Lower lobe of right lung (tissue), 2 donors: ENCODE measurements at regions not wholly inside any gene's neighbourhood (a gene's known extent, or its start where the extent isn't known, plus 50 kb on each side); places are given as distances from the start of the nearest gene placed in this dataset.
"Not testable (repeated sequence)": the region's sequence is repeated elsewhere in the genome, so short reads cannot be mapped to it uniquely, and the experiment has no call there.

Experiments used
- ATAC-seq, 2 donors: fragments of 200-7000 bp; cut with Tn5 transposase; one replicate each; pipeline ENCODE4 v1.9.1; 2020 to 2022; ENCODE audit warnings: mild to moderate bottlenecking in 2 of 2, moderate library complexity in 2 of 2
- DNase-seq: peaks from one replicate; pipeline ENCODE4 v3.0.0-alpha.2; 2020
- H3K27ac ChIP-seq: fragments of 200-600 bp; one replicate; pipeline ENCODE4 v1.8.0; 2022
- H3K27me3 ChIP-seq: fragments of 200-600 bp; one replicate; pipeline ENCODE4 v1.8.0; 2022; ENCODE audit warnings: low read depth
- H3K36me3 ChIP-seq: fragments of 200-600 bp; one replicate; pipeline ENCODE4 v1.8.0; 2022; ENCODE audit warnings: mild to moderate bottlenecking
- H3K4me1 ChIP-seq: fragments of 200-600 bp; one replicate; pipeline ENCODE4 v1.8.0; 2022
- H3K4me3 ChIP-seq: fragments of 200-600 bp; one replicate; pipeline ENCODE4 v1.8.0; 2022; ENCODE audit warnings: mild to moderate bottlenecking
- H3K9me3 ChIP-seq: fragments of 200-600 bp; one replicate; pipeline ENCODE4 v1.8.0; 2022
- CTCF ChIP-seq: fragments of 200-600 bp; IDR thresholded peaks from one replicate; pipeline ENCODE4 v1.8.0; 2022; ENCODE audit warnings: antibody characterized with exemption, mild to moderate bottlenecking
- intact Hi-C: fragments of 100-400 bp; cut with DNase I; formaldehyde crosslinking; loops from one replicate; pipeline ENCODE4 v1.11.0; 2022
- donor health status: DM: no; HTN: yes; CAD: no; lungs with severe emphysema.

- TF ChIP-seq CTCF, result peak; percentile 12
- intact Hi-C loops, ATAC-seq: not testable (repeated sequence)
These were observed 358.7 kb upstream of the FZD8 start for GRCh38 chr10:36000754-36001153.

GRCh38 chr10:35998026-35998425 lies 355.9 kb upstream of the FZD8 start:
- intact Hi-C loops, result no loop called here
- H3K4me3 ChIP-seq, result no peak overlapping the region
- TF ChIP-seq CTCF, result no peak
- no peaks in the 10 kb centered on the region for H3K36me3 ChIP-seq
- DNase-seq (no peak), ATAC-seq (no peak)
- no peaks in the 10 kb centered on the region for H3K4me1 ChIP-seq
- H3K9me3 ChIP-seq, result no peaks in the 10 kb centered on the region
- H3K27me3 ChIP-seq, result no peaks in the 10 kb centered on the region
- H3K27ac ChIP-seq, result no peak overlapping the region

More at GRCh38 chr10:36000754-36001153, 358.7 kb upstream of the FZD8 start:
- H3K9me3 ChIP-seq, H3K27ac ChIP-seq, H3K36me3 ChIP-seq, H3K27me3 ChIP-seq, H3K4me1 ChIP-seq, H3K4me3 ChIP-seq, DNase-seq: not testable (repeated sequence)

GRCh38 chr10:35995485-35995884 lies 353.4 kb upstream of the FZD8 start:
- intact Hi-C loops, result no loop called here
- Histone ChIP-seq H3K4me3 (no peak overlapping the region), H3K27me3 (no peaks in the 10 kb centered on the region), H3K9me3 (no peaks in the 10 kb centered on the region), H3K36me3 (no peaks in the 10 kb centered on the region), H3K27ac (no peak overlapping the region), H3K4me1 (no peaks in the 10 kb centered on the region)
- no peak for ATAC-seq
- no peak for DNase-seq
- no peak for TF ChIP-seq CTCF

GRCh38 chr10:35993591-35994515 lies 351.8 kb upstream of the FZD8 start:
- H3K9me3 ChIP-seq, result no peaks in the 10 kb centered on the region
- no peak overlapping the region for H3K27ac ChIP-seq
- intact Hi-C loops, result no loop called here
- H3K27me3 ChIP-seq, result no peaks in the 10 kb centered on the region
- H3K36me3 ChIP-seq, result no peaks in the 10 kb centered on the region
- H3K4me3 ChIP-seq, result no peak overlapping the region
- DNase-seq (no peak), ATAC-seq (no peak)
- no peaks in the 10 kb centered on the region for H3K4me1 ChIP-seq
- TF ChIP-seq CTCF, result no peak

- DNase-seq (no peak), ATAC-seq (no peak)
- no peaks in the 10 kb centered on the region for H3K27me3 ChIP-seq
- H3K36me3 ChIP-seq, result no peaks in the 10 kb centered on the region
- intact Hi-C loops, result no loop called here
- no peaks in the 10 kb centered on the region for H3K9me3 ChIP-seq
- no peaks in the 10 kb centered on the region for H3K4me1 ChIP-seq
- no peak for TF ChIP-seq CTCF
- no peak overlapping the region for H3K27ac ChIP-seq
- H3K4me3 ChIP-seq, result no peak overlapping the region
These were observed 350.0 kb upstream of the FZD8 start for GRCh38 chr10:35992107-35992506.
